Liver (tissue), 8 donors: ENCODE measurements at regions not wholly inside any gene's neighbourhood (a gene's known extent, or its start where the extent isn't known, plus 50 kb on each side); places are given as distances from the start of the nearest gene placed in this dataset.

Experiments used
- DNase-seq: peaks from one replicate; pipeline ENCODE4 v3.0.0-alpha.2; 2017; ENCODE audit warnings: low spot score
- H3K27ac ChIP-seq, 2 donors: one replicate each; pipeline ENCODE4 v1.7.0; 2013; ENCODE audit warnings: inconsistent platforms in 2 of 2, low read length in 2 of 2, control low read depth in 1 of 2, low read depth in 1 of 2, mild to moderate bottlenecking in 1 of 2
- H3K27me3 ChIP-seq, 4 donors: one replicate each; pipeline versions ENCODE4 v1.6.1 to v1.7.0; 2013; ENCODE audit warnings: low read length in 3 of 4, inconsistent platforms in 1 of 4, mild to moderate bottlenecking in 1 of 4, moderate library complexity in 1 of 4; ENCODE audit not compliant: control insufficient read depth in 4 of 4, insufficient read depth in 4 of 4
- H3K36me3 ChIP-seq, 4 donors: one replicate each; pipeline versions ENCODE4 v1.6.1 to v1.7.0; 2013; ENCODE audit warnings: low read length in 3 of 4, mild to moderate bottlenecking in 3 of 4, low read depth in 1 of 4, moderate library complexity in 1 of 4; ENCODE audit not compliant: control insufficient read depth in 4 of 4, insufficient read depth in 3 of 4
- H3K4me1 ChIP-seq, 4 donors: one replicate each; pipeline versions ENCODE4 v1.6.1 to v1.7.0; 2013; ENCODE audit warnings: low read length in 3 of 4, mild to moderate bottlenecking in 3 of 4, moderate library complexity in 1 of 4; ENCODE audit not compliant: control insufficient read depth in 4 of 4, insufficient read depth in 4 of 4
- H3K4me3 ChIP-seq, 3 donors: one replicate each; pipeline versions ENCODE4 v1.6.1 to v1.7.0; 2013; ENCODE audit warnings: low read length in 3 of 3, control low read depth in 1 of 3, low read depth in 1 of 3, mild to moderate bottlenecking in 1 of 3
- H3K9ac ChIP-seq, 2 donors: one replicate each; pipeline ENCODE4 v1.7.0; 2013; ENCODE audit warnings: low read length in 2 of 2, mild to moderate bottlenecking in 2 of 2, moderate library complexity in 2 of 2, control low read depth in 1 of 2, low read depth in 1 of 2
- H3K9me3 ChIP-seq, 4 donors: one replicate each; pipeline versions ENCODE4 v1.6.1 to v1.7.0; 2013; ENCODE audit warnings: low read length in 3 of 4; ENCODE audit not compliant: control insufficient read depth in 4 of 4
- CTCF ChIP-seq: fragments of 150-350 bp; IDR thresholded peaks from 2 replicates; pipeline ENCODE4 v1.5.1; 2017; ENCODE audit warnings: improper control_type of control experiment, low read depth, low read length; ENCODE audit not compliant: missing input control
- EGR1 ChIP-seq, 2 donors: IDR thresholded peaks; 2 replicates each; pipeline ENCODE4 v1.6.1; 2016 to 2018; ENCODE audit warnings: antibody characterized with exemption in 2 of 2, low read depth in 2 of 2
- FOXA2 ChIP-seq: IDR thresholded peaks from 2 replicates; pipeline ENCODE4 v1.6.1; 2016; ENCODE audit warnings: antibody characterized with exemption
- GABPA ChIP-seq, 2 donors: IDR thresholded peaks in 1 of 2; conservative IDR thresholded peaks in 1 of 2; 2 replicates each; pipeline ENCODE4 v1.6.1; 2016; ENCODE audit warnings: antibody characterized with exemption in 2 of 2, mild to moderate bottlenecking in 1 of 2, moderate library complexity in 1 of 2
- HNF4A ChIP-seq, 2 donors: conservative IDR thresholded peaks; 2 replicates each; pipeline ENCODE4 v1.6.1; 2016; ENCODE audit warnings: antibody characterized with exemption in 2 of 2, mild to moderate bottlenecking in 2 of 2
- HNF4G ChIP-seq: IDR thresholded peaks from 2 replicates; pipeline ENCODE4 v1.6.1; 2016; ENCODE audit warnings: antibody characterized with exemption
- JUND ChIP-seq, 2 donors: IDR thresholded peaks; 2 replicates each; pipeline ENCODE4 v1.6.1; 2016; ENCODE audit warnings: antibody characterized with exemption in 2 of 2
- NR2F2 ChIP-seq: IDR thresholded peaks from 2 replicates; pipeline ENCODE4 v1.6.1; 2016; ENCODE audit warnings: antibody characterized with exemption
- RAD21 ChIP-seq, 2 donors: IDR thresholded peaks; 2 replicates each; pipeline ENCODE4 v1.6.1; 2016; ENCODE audit warnings: antibody characterized with exemption in 2 of 2, mild to moderate bottlenecking in 2 of 2
- RXRA ChIP-seq, 2 donors: IDR thresholded peaks; 2 replicates each; pipeline ENCODE4 v1.6.1; 2017 to 2018; ENCODE audit warnings: antibody characterized with exemption in 2 of 2, mild to moderate bottlenecking in 1 of 2
- YY1 ChIP-seq: IDR thresholded peaks from 2 replicates; pipeline ENCODE4 v1.6.1; 2016; ENCODE audit warnings: antibody characterized with exemption, mild to moderate bottlenecking
- WGBS: extraction: QIAGEN DNeasy Blood & Tissue Kit; methylation state at CpG from one replicate; pipeline ENCODE4 v1.1.7; 2013; 5-methylcytosine and 5-hydroxymethylcytosine counted together
- donor health status: healthy.
- donor health status: healthy.
- donor health status: healthy.
- donor health status: healthy.
- donor health status: healthy.

GRCh38 chr7:33742999-33743587 is 162.2 kb upstream of the BMPER start (continued):
- TF ChIP-seq RAD21 (IDR thresholded peaks at IDR 0.05) (no peak), HNF4A (conservative IDR thresholded peaks at IDR 0.05) (no peak), EGR1 (IDR thresholded peaks at IDR 0.05; ENCODE audit: low read depth in 2 of 2) (no peak)

GRCh38 chr7:33743594-33743993 is 161.7 kb upstream of the BMPER start:
- H3K9me3 ChIP-seq = no peaks in the 10 kb centered on the region
- H3K9ac ChIP-seq = no peak overlapping the region
- TF ChIP-seq HNF4G = no peak
- TF ChIP-seq EGR1 (IDR thresholded peaks at IDR 0.05; ENCODE audit: low read depth in 2 of 2) = no peak
- no peak for TF ChIP-seq GABPA (IDR thresholded peaks at IDR 0.05 in 1 of 2, conservative IDR thresholded peaks at IDR 0.05 in 1 of 2)
- no peak for TF ChIP-seq HNF4A (conservative IDR thresholded peaks at IDR 0.05)
- TF ChIP-seq CTCF = no peak
- TF ChIP-seq YY1 = no peak
- no peak for TF ChIP-seq NR2F2
- H3K4me3 ChIP-seq = no peak overlapping the region
- H3K4me1 ChIP-seq = no peaks in the 10 kb centered on the region
- no peak for DNase-seq
- WGBS = 82% methylated on average over 5 of the region's 5 CpGs
- H3K36me3 ChIP-seq = no peaks in the 10 kb centered on the region
- no peak overlapping the region for H3K27ac ChIP-seq
- no peaks in the 10 kb centered on the region for H3K27me3 ChIP-seq

GRCh38 chr7:33744293-33745075 is 160.9 kb upstream of the BMPER start:
- Histone ChIP-seq H3K4me3 (no peak overlapping the region), H3K9ac (no peak overlapping the region), H3K27me3 (no peaks in the 10 kb centered on the region), H3K36me3 (no peaks in the 10 kb centered on the region), H3K27ac (peak overlapping the region in 1 of 2 donors; percentile 2), H3K9me3 (no peaks in the 10 kb centered on the region), H3K4me1 (no peaks in the 10 kb centered on the region)
- no peak for DNase-seq
- no peak for TF ChIP-seq GABPA (IDR thresholded peaks at IDR 0.05 in 1 of 2, conservative IDR thresholded peaks at IDR 0.05 in 1 of 2)
- TF ChIP-seq CTCF = peak; percentile 51
- peak; percentile 74 to 77 for TF ChIP-seq RAD21 (IDR thresholded peaks at IDR 0.05)
- TF ChIP-seq NR2F2 = no peak
- no peak for TF ChIP-seq HNF4G
- no peak for TF ChIP-seq JUND (IDR thresholded peaks at IDR 0.05)
- TF ChIP-seq RXRA (IDR thresholded peaks at IDR 0.05) = no peak
- TF ChIP-seq EGR1 (IDR thresholded peaks at IDR 0.05; ENCODE audit: low read depth in 2 of 2) = no peak
- no peak for TF ChIP-seq FOXA2
- 79% methylated on average over 3 of the region's 3 CpGs for WGBS
